ENCODE measurements at regions not wholly inside any gene's neighbourhood (a gene's known extent, or its start where the extent isn't known, plus 50 kb on each side); places are given as distances from the start of the nearest gene placed in this dataset.

- DNase-seq (ENCODE audit: low spot score), result no peak
Measured at GRCh38 chr11:110982214-110982613, 263.3 kb upstream of the POU2AF2 start.

- no peak for DNase-seq (ENCODE audit: low spot score)
Measured at GRCh38 chr11:110979696-110980095, 265.8 kb upstream of the POU2AF2 start.

- DNase-seq (ENCODE audit: low spot score), result no peak
Measured at GRCh38 chr11:110977661-110978060, 265.4 kb upstream of the ARHGAP20 start.

- no peak for DNase-seq (ENCODE audit: low spot score)
Measured at GRCh38 chr11:110974731-110975130, 262.5 kb upstream of the ARHGAP20 start.

GRCh38 chr11:110973401-110973980, 261.3 kb upstream of the ARHGAP20 start:
- no peak for DNase-seq (ENCODE audit: low spot score)

- no peak for DNase-seq (ENCODE audit: low spot score)
Measured at GRCh38 chr11:110972640-110973039, 260.4 kb upstream of the ARHGAP20 start.

- DNase-seq (ENCODE audit: low spot score), result no peak
Measured at GRCh38 chr11:110972106-110972505, 259.9 kb upstream of the ARHGAP20 start.

- DNase-seq (ENCODE audit: low spot score), result no peak
Measured at GRCh38 chr11:110971140-110971539, 258.9 kb upstream of the ARHGAP20 start.

GRCh38 chr11:110968348-110969062, 256.3 kb upstream of the ARHGAP20 start:
- no peak for DNase-seq (ENCODE audit: low spot score)

- DNase-seq (ENCODE audit: low spot score), result no peak
Measured at GRCh38 chr11:110966131-110966530, 253.9 kb upstream of the ARHGAP20 start.

GRCh38 chr11:110962921-110963320, 250.7 kb upstream of the ARHGAP20 start:
- DNase-seq (ENCODE audit: low spot score), result no peak

- DNase-seq (ENCODE audit: low spot score), result no peak
Measured at GRCh38 chr11:110960167-110960566, 247.9 kb upstream of the ARHGAP20 start.

- no peak for DNase-seq (ENCODE audit: low spot score)
Measured at GRCh38 chr11:110958216-110958615, 246.0 kb upstream of the ARHGAP20 start.

- no peak for DNase-seq (ENCODE audit: low spot score)
Measured at GRCh38 chr11:110955776-110956175, 243.5 kb upstream of the ARHGAP20 start.

- no peak for DNase-seq (ENCODE audit: low spot score)
Measured at GRCh38 chr11:110951950-110952503, 239.8 kb upstream of the ARHGAP20 start.

- DNase-seq (ENCODE audit: low spot score), result no peak
Measured at GRCh38 chr11:110951037-110951949, 239.1 kb upstream of the ARHGAP20 start.

- no peak for DNase-seq (ENCODE audit: low spot score)
Measured at GRCh38 chr11:110948112-110948511, 235.9 kb upstream of the ARHGAP20 start.

- no peak for DNase-seq (ENCODE audit: low spot score)
Measured at GRCh38 chr11:110947096-110947495, 234.9 kb upstream of the ARHGAP20 start.

GRCh38 chr11:110939471-110939870, 227.2 kb upstream of the ARHGAP20 start:
- no peak for DNase-seq (ENCODE audit: low spot score)

GRCh38 chr11:110935018-110935640, 222.9 kb upstream of the ARHGAP20 start:
- no peak for DNase-seq (ENCODE audit: low spot score)

GRCh38 chr11:110929129-110929528, 216.9 kb upstream of the ARHGAP20 start:
- no peak for DNase-seq (ENCODE audit: low spot score)

- DNase-seq (ENCODE audit: low spot score), result no peak
Measured at GRCh38 chr11:110928391-110928790, 216.2 kb upstream of the ARHGAP20 start.
